SKM-1 (cell line): ENCODE measurements at regions not wholly inside any gene's neighbourhood (a gene's known extent, or its start where the extent isn't known, plus 50 kb on each side); places are given as distances from the start of the nearest gene placed in this dataset.
"Not testable (repeated sequence)": the region's sequence is repeated elsewhere in the genome, so short reads cannot be mapped to it uniquely, and the experiment has no call there.

Experiments
- DNase-seq: peaks from one replicate; lab custom pipeline; 2025; ENCODE audit not compliant: unreplicated experiment; lab: John Stamatoyannopoulos, UW

GRCh38 chr13:48583859-48584311 is 51.0 kb upstream of the RCBTB2 start:
- no peak for DNase-seq

- DNase-seq = no peak
Measured at GRCh38 chr13:48585456-48585840, 52.6 kb upstream of the RCBTB2 start.

GRCh38 chr13:48586591-48587103 is 53.8 kb upstream of the RCBTB2 start:
- no peak for DNase-seq

GRCh38 chr13:48588120-48588519 is 55.2 kb upstream of the RCBTB2 start:
- DNase-seq = no peak

- DNase-seq = no peak
Measured at GRCh38 chr13:48590141-48590901, 57.4 kb upstream of the RCBTB2 start.

- not testable (repeated sequence) for DNase-seq
Measured at GRCh38 chr13:48591124-48591872, 58.4 kb upstream of the RCBTB2 start.

- DNase-seq = no peak
Measured at GRCh38 chr13:48591889-48592687, 59.2 kb upstream of the RCBTB2 start.

- DNase-seq = no peak
Measured at GRCh38 chr13:48592688-48593049, 59.8 kb upstream of the RCBTB2 start.

- DNase-seq = no peak
Measured at GRCh38 chr13:48593536-48593935, 60.2 kb upstream of the CYSLTR2 start.

- no peak for DNase-seq
Measured at GRCh38 chr13:48594096-48594815, 59.5 kb upstream of the CYSLTR2 start.

GRCh38 chr13:48595431-48596429 is 58.0 kb upstream of the CYSLTR2 start:
- DNase-seq = peak; percentile 70

GRCh38 chr13:48600374-48601364 is 53.1 kb upstream of the CYSLTR2 start:
- DNase-seq = no peak

GRCh38 chr13:48602296-48603016 is 51.3 kb upstream of the CYSLTR2 start:
- DNase-seq = no peak

GRCh38 chr13:48603375-48603774 is 50.4 kb upstream of the CYSLTR2 start:
- DNase-seq = no peak
